Right lobe of liver (tissue), 4 donors: ENCODE measurements at regions not wholly inside any gene's neighbourhood (a gene's known extent, or its start where the extent isn't known, plus 50 kb on each side); places are given as distances from the start of the nearest gene placed in this dataset.

Source experiments
- CTCF ChIP-seq, 4 donors: fragments of 200-600 bp in 3 of 4; fragments of 450-650 bp in 1 of 4; IDR thresholded peaks; one replicate each; pipeline versions ENCODE4 v1.5.1 to v1.8.0; 2016 to 2022; ENCODE audit warnings: antibody characterized with exemption in 4 of 4, mild to moderate bottlenecking in 2 of 4
- POLR2A ChIP-seq: fragments of 450-650 bp; IDR thresholded peaks from one replicate; pipeline ENCODE4 v1.6.1; 2017; ENCODE audit warnings: antibody characterized with exemption, mild to moderate bottlenecking
- donor health status: DM: no; HTN: no; CAD: no.
- donor health status: DM: no; HTN: no; CAD: no.
- donor health status: DM: no; HTN: yes; CAD: no.

- no peak for TF ChIP-seq CTCF (IDR thresholded peaks at IDR 0.05)
- TF ChIP-seq POLR2A: no peak
Measured at GRCh38 chr5:125152461-125153189, 406.2 kb upstream of the ZNF608 start.
